ENCODE measurements at regions not wholly inside any gene's neighbourhood (a gene's known extent, or its start where the extent isn't known, plus 50 kb on each side); places are given as distances from the start of the nearest gene placed in this dataset.
A peak's percentile ranks its signal among the peaks of the same experiment; 100 is the strongest.
"Not testable (repeated sequence)": the region's sequence is repeated elsewhere in the genome, so short reads cannot be mapped to it uniquely, and the experiment has no call there.

- Histone ChIP-seq H3K27ac (ENCODE audit: low read depth, low read length, poor library complexity, severe bottlenecking) (no peak overlapping the region), H3K36me3 (ENCODE audit: insufficient read depth, low read length, poor library complexity, severe bottlenecking) (no peaks in the 10 kb centered on the region), H3K27me3 (replicated peaks; ENCODE audit: insufficient read depth, low read depth, low read length, poor library complexity) (no peaks in the 10 kb centered on the region), H3K9me3 (ENCODE audit: low read depth, low read length, poor library complexity, severe bottlenecking) (no peaks in the 10 kb centered on the region), H3K4me1 (ENCODE audit: insufficient read depth, low read length, poor library complexity, severe bottlenecking) (no peaks in the 10 kb centered on the region), H3K4me3 (ENCODE audit: low read depth, low read length, poor library complexity, severe bottlenecking) (no peak overlapping the region)
- DNase-seq (ENCODE audit: low spot score) = no peak
- CTCF ChIA-PET = no interaction called here
- no TSS peak for BruUV-seq (replicated peaks)
- intact Hi-C loops (cut with micrococcal nuclease; ENCODE audit: unreplicated experiment) = no loop called here
- TF ChIP-seq EZH2 (IDR thresholded peaks at IDR 0.05; ENCODE audit: borderline replicate concordance, low read depth, low read length, poor library complexity, severe bottlenecking) = no peak
- 0 out of 2 replicates have a peak, but pooled peaks have one; percentile 11 for TF ChIP-seq CTCF (conservative IDR thresholded peaks at IDR 0.05; ENCODE audit: low read depth, low read length)
- POLR2A ChIA-PET (ENCODE audit: low non-redundant PET) = no interaction called here
Measured at GRCh38 chr1:81254560-81254959, 546.2 kb upstream of the ADGRL2 start.

DNA sequence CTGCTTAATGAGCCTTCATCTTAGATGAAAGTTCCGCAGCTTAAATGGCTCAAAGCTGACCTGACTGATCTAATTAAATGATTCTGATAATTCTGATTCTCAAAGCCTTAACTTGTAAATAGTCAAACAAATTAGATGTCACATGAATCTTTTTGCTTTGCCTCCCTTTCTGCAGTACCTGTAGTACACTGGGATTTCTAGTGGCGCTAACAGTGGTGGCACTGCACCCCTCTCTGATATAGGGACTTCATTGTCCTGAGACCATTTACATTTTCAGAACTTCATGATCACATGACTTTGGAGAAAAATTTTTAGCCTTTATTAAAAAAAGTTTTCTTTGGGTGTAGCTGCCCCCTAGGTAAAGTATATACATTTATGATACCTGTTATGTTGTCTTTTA is 546.7 kb upstream of the ADGRL2 start:
- intact Hi-C loops (cut with micrococcal nuclease; ENCODE audit: unreplicated experiment) = no loop called here
- no peak for TF ChIP-seq EZH2 (IDR thresholded peaks at IDR 0.05; ENCODE audit: borderline replicate concordance, low read depth, low read length, poor library complexity, severe bottlenecking)
- TF ChIP-seq CTCF (conservative IDR thresholded peaks at IDR 0.05; ENCODE audit: low read depth, low read length) = no peak
- Histone ChIP-seq H3K4me1 (ENCODE audit: insufficient read depth, low read length, poor library complexity, severe bottlenecking) (no peaks in the 10 kb centered on the region), H3K36me3 (ENCODE audit: insufficient read depth, low read length, poor library complexity, severe bottlenecking) (no peaks in the 10 kb centered on the region), H3K27ac (ENCODE audit: low read depth, low read length, poor library complexity, severe bottlenecking) (no peak overlapping the region), H3K4me3 (ENCODE audit: low read depth, low read length, poor library complexity, severe bottlenecking) (no peak overlapping the region), H3K9me3 (ENCODE audit: low read depth, low read length, poor library complexity, severe bottlenecking) (no peaks in the 10 kb centered on the region), H3K27me3 (replicated peaks; ENCODE audit: insufficient read depth, low read depth, low read length, poor library complexity) (no peaks in the 10 kb centered on the region)
- no peak for DNase-seq (ENCODE audit: low spot score)
- no TSS peak for BruUV-seq (replicated peaks)
- CTCF ChIA-PET = no interaction called here
- POLR2A ChIA-PET (ENCODE audit: low non-redundant PET) = no interaction called here

- H3K36me3 ChIP-seq (ENCODE audit: insufficient read depth, low read length, poor library complexity, severe bottlenecking) = no peaks in the 10 kb centered on the region
- POLR2A ChIA-PET (ENCODE audit: low non-redundant PET) = no interaction called here
- no peak for DNase-seq (ENCODE audit: low spot score)
- intact Hi-C loops (cut with micrococcal nuclease; ENCODE audit: unreplicated experiment) = no loop called here
- H3K4me3 ChIP-seq (ENCODE audit: low read depth, low read length, poor library complexity, severe bottlenecking) = no peak overlapping the region
- no peak overlapping the region for H3K27ac ChIP-seq (ENCODE audit: low read depth, low read length, poor library complexity, severe bottlenecking)
- no peaks in the 10 kb centered on the region for H3K4me1 ChIP-seq (ENCODE audit: insufficient read depth, low read length, poor library complexity, severe bottlenecking)
- CTCF ChIA-PET = no interaction called here
- no peaks in the 10 kb centered on the region for H3K9me3 ChIP-seq (ENCODE audit: low read depth, low read length, poor library complexity, severe bottlenecking)
- no peaks in the 10 kb centered on the region for H3K27me3 ChIP-seq (replicated peaks; ENCODE audit: insufficient read depth, low read depth, low read length, poor library complexity)
- BruUV-seq (replicated peaks) = no TSS peak
- no peak for TF ChIP-seq EZH2 (IDR thresholded peaks at IDR 0.05; ENCODE audit: borderline replicate concordance, low read depth, low read length, poor library complexity, severe bottlenecking)
- TF ChIP-seq CTCF (conservative IDR thresholded peaks at IDR 0.05; ENCODE audit: low read depth, low read length) = no peak
Measured at GRCh38 chr1:81252471-81253151, 548.1 kb upstream of the ADGRL2 start.

DNA sequence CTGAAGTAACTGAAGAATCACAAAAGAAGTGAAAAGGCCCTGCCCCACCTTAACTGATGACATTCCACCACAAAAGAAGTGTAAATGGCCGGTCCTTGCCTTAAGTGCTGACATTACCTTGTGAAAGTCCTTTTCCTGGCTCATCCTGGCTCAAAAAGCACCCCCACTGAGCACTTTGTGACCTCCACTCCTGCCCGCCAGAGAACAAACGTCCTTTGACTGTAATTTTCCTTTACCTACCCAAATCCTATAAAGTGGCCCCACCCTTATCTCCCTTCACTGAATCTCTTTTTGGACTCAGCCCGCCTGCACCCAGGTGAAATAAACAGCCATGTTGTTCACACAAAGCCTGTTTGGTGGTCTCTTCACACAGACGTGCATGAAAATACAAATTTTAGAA is 549.9 kb upstream of the ADGRL2 start:
- DNase-seq (ENCODE audit: low spot score); H3K36me3 ChIP-seq (ENCODE audit: insufficient read depth, low read length, poor library complexity, severe bottlenecking); CTCF ChIA-PET; H3K27ac ChIP-seq (ENCODE audit: low read depth, low read length, poor library complexity, severe bottlenecking); BruUV-seq (replicated peaks); H3K4me3 ChIP-seq (ENCODE audit: low read depth, low read length, poor library complexity, severe bottlenecking); H3K27me3 ChIP-seq (replicated peaks; ENCODE audit: insufficient read depth, low read depth, low read length, poor library complexity); POLR2A ChIA-PET (ENCODE audit: low non-redundant PET); intact Hi-C loops (cut with micrococcal nuclease; ENCODE audit: unreplicated experiment); H3K4me1 ChIP-seq (ENCODE audit: insufficient read depth, low read length, poor library complexity, severe bottlenecking); H3K9me3 ChIP-seq (ENCODE audit: low read depth, low read length, poor library complexity, severe bottlenecking): not testable (repeated sequence)

GRCh38 chr1:81245084-81245715 is 555.5 kb upstream of the ADGRL2 start:
- BruUV-seq (replicated peaks); intact Hi-C loops (cut with micrococcal nuclease; ENCODE audit: unreplicated experiment); H3K4me3 ChIP-seq (ENCODE audit: low read depth, low read length, poor library complexity, severe bottlenecking); H3K4me1 ChIP-seq (ENCODE audit: insufficient read depth, low read length, poor library complexity, severe bottlenecking); DNase-seq (ENCODE audit: low spot score); H3K9me3 ChIP-seq (ENCODE audit: low read depth, low read length, poor library complexity, severe bottlenecking); CTCF ChIA-PET; H3K36me3 ChIP-seq (ENCODE audit: insufficient read depth, low read length, poor library complexity, severe bottlenecking); H3K27me3 ChIP-seq (replicated peaks; ENCODE audit: insufficient read depth, low read depth, low read length, poor library complexity); POLR2A ChIA-PET (ENCODE audit: low non-redundant PET); H3K27ac ChIP-seq (ENCODE audit: low read depth, low read length, poor library complexity, severe bottlenecking): not testable (repeated sequence)

Measured in A673 (cell line).